Mononuclear cell (primary cell): ENCODE measurements at regions not wholly inside any gene's neighbourhood (a gene's known extent, or its start where the extent isn't known, plus 50 kb on each side); places are given as distances from the start of the nearest gene placed in this dataset.

Source experiments
- H3K27me3 ChIP-seq: 2 replicates; pipeline ENCODE4 v1.6.0; 2011; ENCODE audit warnings: low read length, control low read depth; ENCODE audit not compliant: insufficient read depth
- H3K4me1 ChIP-seq: 2 replicates; pipeline ENCODE4 v1.5.1; 2011; ENCODE audit warnings: mild to moderate bottlenecking, low read length, control low read depth; ENCODE audit not compliant: insufficient read depth
- H3K4me3 ChIP-seq: 2 replicates; pipeline ENCODE4 v1.5.1; 2011; ENCODE audit warnings: mild to moderate bottlenecking, low read length, moderate library complexity
- H3K9me3 ChIP-seq: 2 replicates; pipeline ENCODE4 v1.5.1; 2011; ENCODE audit warnings: low read depth, mild to moderate bottlenecking, control low read depth, low read length

DNA sequence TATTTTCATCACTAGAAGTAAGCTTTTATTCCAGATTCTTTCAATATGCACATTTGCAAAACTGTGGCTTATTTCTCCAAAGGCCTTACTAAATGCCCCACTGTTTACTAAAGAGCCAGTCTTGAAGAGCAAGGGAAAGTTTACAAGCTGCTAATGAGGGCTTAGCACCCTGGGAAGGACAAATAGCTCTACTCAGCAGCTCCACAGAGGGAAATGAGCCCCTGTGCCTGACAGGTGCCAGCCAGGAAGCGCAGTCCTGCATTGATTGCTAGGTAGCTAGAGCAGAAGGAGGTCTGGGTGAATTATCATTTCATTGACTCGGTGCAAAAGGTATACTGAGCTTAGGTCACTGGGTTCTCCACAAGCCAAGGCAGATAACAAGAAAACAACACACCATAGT is 307.0 kb downstream of the SETD4 start:
- Histone ChIP-seq H3K4me1 (no peaks in the 10 kb centered on the region), H3K4me3 (no peak overlapping the region), H3K27me3 (peaks cover 5% of the 10 kb centered on the region), H3K9me3 (no peaks in the 10 kb centered on the region)

DNA sequence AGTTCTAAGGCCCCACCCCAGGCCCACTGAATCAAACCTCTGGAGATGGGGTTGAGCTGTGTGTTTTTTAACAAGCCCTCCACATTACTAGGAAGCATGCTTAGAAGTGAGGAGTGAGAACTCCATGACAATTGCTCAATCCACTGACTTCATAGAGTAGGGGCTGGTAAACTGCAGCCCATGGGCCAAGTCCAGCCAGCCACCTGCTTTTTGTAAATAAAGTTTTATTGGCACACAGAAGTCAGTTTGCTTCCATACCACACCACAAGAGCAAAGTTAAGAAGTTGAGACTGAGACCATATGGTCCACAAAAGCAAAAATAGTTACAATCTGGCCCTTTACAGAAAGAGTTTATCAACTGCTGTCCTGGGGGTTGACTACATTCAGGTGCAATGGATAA is 309.2 kb downstream of the SETD4 start:
- H3K4me3 ChIP-seq = no peak overlapping the region
- no peaks in the 10 kb centered on the region for H3K9me3 ChIP-seq
- peaks cover 10% of the 10 kb centered on the region for H3K27me3 ChIP-seq

DNA sequence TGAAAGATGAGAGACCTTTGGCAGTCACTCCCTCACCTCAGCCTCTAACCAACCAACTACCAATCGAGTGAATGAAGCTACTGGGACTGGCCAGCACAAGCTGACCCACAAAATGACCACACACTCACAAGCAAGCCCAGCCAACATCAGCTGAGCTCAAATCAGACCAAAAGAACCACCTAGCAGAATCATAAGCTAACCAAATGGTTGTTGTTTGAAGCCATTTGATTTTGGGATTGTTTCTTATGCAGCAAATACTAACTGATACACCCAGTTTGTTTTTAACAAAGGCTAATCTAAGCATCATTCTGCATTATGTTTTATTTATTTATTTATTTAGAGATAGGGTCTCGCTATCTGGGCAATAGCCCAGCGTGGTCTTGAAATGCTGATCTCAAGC is 310.4 kb downstream of the SETD4 start:
- Histone ChIP-seq H3K9me3 (no peaks in the 10 kb centered on the region), H3K27me3 (peaks cover 11% of the 10 kb centered on the region), H3K4me3 (no peak overlapping the region), H3K4me1 (no peaks in the 10 kb centered on the region)

More for the DNA sequence above, 309.2 kb downstream of the SETD4 start:
- H3K4me1 ChIP-seq = no peaks in the 10 kb centered on the region

DNA sequence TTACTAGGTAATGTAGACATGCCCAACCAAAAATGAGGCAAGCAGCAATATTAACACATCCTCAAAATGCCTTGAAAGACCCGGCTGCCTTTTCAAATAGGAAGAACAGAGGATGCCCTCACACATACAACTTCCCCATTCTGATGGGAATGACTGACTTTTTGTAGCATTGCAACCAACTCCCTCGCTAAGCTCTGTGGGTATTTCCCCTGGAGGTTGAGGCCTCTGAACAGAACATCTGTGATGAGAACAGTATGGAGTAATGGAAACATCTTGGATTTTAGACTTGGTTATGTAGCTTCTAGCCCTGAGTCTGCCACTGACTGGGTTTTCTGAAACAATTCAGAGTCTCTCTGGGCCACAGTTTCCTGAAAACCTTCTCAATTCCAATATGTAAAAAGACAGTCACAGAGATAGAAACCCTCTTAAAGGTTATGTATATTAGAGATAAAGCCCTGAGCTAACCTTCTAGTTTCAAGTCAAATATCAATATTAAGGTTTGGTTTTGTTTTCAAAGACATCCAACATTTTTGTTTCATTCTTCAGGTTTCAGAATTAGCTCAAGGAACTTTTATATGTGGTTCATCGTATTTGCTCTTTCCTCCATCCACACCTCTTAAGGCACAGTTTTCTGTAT is 311.5 kb downstream of the SETD4 start:
- H3K9me3 ChIP-seq = no peaks in the 10 kb centered on the region
- no peaks in the 10 kb centered on the region for H3K4me1 ChIP-seq
- H3K4me3 ChIP-seq = no peak overlapping the region
- H3K27me3 ChIP-seq = peaks cover 13% of the 10 kb centered on the region

DNA sequence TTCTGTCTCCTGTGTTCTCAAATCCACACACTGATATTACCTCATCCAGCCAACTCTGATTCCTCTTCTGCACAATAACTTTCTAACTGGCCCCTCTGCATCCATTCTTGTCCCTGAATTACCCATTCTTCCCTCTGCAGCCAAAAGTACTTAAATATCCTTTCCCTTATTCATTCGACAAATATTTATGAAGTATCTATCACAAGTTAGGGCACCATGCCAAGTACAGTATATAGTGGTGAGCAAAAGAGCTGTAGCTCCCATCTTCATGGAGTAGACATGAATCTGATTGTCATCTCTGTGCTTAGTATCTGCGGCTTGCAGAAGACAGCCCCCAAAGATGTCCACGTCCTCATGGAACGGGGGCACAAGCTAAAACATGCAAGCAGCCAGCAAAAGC is 316.8 kb downstream of the SETD4 start:
- H3K9me3 ChIP-seq = no peaks in the 10 kb centered on the region
- H3K4me1 ChIP-seq = no peaks in the 10 kb centered on the region
- peaks cover 16% of the 10 kb centered on the region for H3K27me3 ChIP-seq
- no peak overlapping the region for H3K4me3 ChIP-seq

DNA sequence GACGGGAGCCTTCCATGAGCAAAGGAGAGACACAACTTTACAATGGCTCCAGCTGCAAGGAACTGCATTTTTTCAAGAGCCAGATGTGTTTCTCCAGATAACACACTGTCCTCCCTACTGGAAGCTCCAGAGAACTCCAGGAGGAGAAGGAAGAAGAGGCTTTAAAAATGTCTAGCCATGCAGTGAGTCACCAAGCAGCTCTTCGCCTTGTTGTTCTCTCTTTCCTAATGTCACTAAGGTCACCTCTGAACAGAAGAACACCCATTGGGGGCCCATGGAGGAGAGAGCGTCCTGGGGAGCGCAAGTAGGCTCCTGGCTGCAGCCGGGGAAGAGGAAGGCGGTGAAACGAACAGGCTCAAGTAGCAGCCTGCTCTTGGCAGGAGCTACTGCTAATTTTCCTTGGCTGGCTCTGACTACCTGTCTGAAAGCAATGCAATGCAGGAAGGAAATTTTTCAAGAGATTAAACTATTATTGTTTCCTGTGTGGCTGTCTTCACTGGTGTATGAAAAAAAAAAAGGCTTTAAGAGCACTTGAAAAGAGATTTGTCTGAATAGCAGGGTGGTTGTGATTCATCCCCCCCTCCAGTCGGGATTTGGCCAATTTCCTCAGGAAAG is 321.9 kb downstream of the SETD4 start:
- H3K4me3 ChIP-seq = no peak overlapping the region
- peaks cover 8% of the 10 kb centered on the region for H3K27me3 ChIP-seq
- no peaks in the 10 kb centered on the region for H3K9me3 ChIP-seq
- H3K4me1 ChIP-seq = no peaks in the 10 kb centered on the region

DNA sequence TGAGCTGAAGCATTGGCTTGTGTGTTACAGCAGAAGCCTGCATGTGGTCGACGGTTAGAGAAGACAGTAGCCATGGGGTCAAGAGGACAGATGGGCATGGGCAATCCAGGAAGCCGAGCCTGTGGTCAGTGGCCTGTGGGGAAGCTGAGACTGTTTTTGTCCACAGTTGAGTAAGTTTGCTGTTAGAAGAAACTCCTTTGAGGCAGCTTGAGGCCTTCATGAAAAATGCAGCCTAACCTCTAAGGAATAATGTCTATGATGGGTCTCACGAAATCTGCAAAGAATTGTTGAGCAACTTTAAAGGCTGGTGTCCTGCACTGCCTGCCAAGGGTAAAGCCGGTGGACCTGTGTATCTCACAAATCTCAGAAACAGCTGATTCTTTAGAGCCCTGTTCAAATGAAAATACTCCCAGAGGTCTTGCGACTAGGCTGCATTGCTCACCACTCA is 322.4 kb downstream of the SETD4 start:
- H3K4me3 ChIP-seq = no peak overlapping the region
- peaks cover 8% of the 10 kb centered on the region for H3K27me3 ChIP-seq
- no peaks in the 10 kb centered on the region for H3K9me3 ChIP-seq
- H3K4me1 ChIP-seq = no peaks in the 10 kb centered on the region

DNA sequence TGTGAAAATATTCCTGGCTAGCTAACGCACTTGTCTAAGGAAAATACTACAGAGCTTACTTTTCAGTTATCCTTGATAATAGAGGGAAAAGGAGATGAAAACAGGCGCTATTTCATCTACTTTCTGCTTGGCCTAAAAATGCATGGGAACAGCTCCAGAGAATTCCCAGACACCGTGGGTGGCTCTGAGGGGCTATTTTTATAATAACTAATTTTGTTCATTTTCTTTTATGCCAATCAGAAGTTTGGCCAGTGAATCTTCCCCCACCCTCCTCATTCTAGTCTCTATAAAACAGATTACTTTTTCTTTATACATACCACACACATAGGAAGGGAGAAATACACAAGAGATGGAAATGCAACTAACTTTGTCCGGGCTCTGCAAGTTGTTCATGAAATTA is 322.9 kb downstream of the SETD4 start:
- H3K4me3 ChIP-seq = no peak overlapping the region
- no peaks in the 10 kb centered on the region for H3K4me1 ChIP-seq
- H3K9me3 ChIP-seq = no peaks in the 10 kb centered on the region
- H3K27me3 ChIP-seq = peaks cover 8% of the 10 kb centered on the region

DNA sequence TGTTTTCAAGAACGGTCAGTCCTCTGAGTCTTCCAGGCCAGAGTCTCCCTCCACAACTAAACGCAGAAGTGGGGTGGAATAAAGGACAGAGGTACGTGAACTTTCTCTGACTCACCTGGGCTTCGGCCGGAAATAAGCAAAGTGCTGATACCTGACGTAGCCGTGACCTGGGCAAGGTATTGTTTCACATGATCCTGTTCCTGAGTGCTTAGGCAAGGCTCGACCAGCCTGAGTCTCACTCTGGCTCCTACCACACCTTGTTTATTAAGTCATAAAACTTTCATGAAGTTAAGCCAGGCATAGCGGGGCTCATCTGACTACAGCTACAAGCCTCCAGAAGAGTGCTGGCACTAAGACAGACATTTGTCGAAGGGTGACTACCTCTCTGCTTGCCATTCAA is 327.5 kb downstream of the SETD4 start:
- Histone ChIP-seq H3K9me3 (no peaks in the 10 kb centered on the region), H3K4me1 (no peaks in the 10 kb centered on the region), H3K4me3 (no peak overlapping the region), H3K27me3 (no peaks in the 10 kb centered on the region)

DNA sequence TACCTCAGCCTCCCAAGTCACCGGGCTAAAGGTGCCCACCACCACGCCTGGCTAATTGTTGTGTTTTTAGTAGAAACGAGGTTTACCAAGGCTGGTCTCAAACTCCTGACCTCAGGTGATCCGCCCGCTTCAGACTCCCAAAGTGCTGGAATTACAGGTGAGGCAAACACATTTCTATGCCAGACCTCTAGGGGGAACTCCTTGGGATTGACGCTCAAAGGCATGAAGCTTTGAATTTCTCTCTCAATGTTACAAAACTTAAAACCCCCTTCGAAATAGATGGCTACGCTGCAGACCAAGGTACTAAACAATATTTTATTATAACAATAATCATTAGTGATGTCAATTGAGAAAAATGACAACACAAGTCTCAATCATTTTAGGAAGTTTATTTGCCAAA is 330.0 kb downstream of the SETD4 start:
- Histone ChIP-seq H3K4me1 (no peaks in the 10 kb centered on the region), H3K9me3 (no peaks in the 10 kb centered on the region), H3K27me3 (peaks cover 8% of the 10 kb centered on the region), H3K4me3 (no peak overlapping the region)

DNA sequence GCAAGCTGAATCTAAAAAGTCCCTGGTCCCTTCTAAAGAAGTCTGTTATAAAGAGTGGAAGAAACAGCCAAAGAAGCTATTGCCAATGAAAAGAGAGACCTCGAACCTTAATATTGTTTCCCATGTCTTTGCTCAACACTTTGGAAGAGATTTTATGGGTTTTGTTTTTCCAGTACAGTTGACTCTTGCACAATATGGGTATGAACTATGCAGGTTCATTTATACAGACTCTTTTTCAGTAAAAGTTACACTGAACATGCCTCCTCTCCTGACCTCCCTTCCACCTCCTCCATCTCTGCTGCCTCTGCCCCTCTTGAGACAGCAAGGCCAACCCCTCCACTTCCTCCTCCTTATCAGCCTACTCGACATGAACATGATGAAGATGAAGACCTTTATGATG is 332.5 kb downstream of the SETD4 start:
- no peaks in the 10 kb centered on the region for H3K4me1 ChIP-seq
- no peak overlapping the region for H3K4me3 ChIP-seq
- H3K9me3 ChIP-seq = no peaks in the 10 kb centered on the region
- H3K27me3 ChIP-seq = peaks cover 8% of the 10 kb centered on the region

DNA sequence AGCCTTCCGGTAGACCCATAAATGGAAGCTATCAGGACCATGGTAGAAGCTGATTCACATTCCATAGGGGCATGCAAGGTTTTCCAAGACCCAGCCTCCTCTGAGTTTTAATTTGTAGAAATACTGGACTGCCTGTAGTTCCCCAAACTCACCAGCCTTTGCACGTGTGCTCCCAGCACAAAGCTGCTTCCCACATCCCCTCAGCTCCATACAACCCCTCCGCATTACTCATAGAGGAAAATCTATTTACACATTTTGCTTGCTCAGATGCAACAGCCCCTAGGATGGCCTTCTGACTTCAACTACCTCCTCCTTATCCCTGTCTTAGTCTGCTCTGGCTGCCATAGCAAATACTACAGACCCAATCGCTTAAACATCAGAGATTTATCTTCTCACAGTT is 336.2 kb downstream of the SETD4 start:
- Histone ChIP-seq H3K4me3 (no peak overlapping the region), H3K4me1 (no peaks in the 10 kb centered on the region), H3K27me3 (peaks cover 8% of the 10 kb centered on the region), H3K9me3 (no peaks in the 10 kb centered on the region)

DNA sequence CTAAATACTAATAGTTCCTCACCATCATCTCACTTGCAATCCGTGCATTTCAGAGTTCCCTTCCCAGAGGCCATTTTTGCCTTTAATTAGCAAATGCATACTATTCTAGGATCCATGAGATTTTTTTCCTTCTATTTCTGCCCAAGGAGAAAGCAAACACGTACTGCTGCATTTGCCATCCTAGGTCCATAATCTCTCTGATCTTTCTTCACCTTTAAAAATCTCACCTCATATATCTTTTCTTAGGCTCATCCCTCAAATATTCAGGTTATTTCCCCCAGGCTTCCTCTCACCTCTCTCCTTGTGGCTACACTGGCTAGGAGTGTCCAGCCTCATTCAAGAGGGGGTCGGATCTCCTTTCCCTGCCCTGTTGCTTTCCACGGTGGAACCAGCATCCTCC is 338.6 kb downstream of the SETD4 start:
- Histone ChIP-seq H3K9me3 (no peaks in the 10 kb centered on the region), H3K27me3 (peaks cover 6% of the 10 kb centered on the region), H3K4me1 (no peaks in the 10 kb centered on the region), H3K4me3 (no peak overlapping the region)

DNA sequence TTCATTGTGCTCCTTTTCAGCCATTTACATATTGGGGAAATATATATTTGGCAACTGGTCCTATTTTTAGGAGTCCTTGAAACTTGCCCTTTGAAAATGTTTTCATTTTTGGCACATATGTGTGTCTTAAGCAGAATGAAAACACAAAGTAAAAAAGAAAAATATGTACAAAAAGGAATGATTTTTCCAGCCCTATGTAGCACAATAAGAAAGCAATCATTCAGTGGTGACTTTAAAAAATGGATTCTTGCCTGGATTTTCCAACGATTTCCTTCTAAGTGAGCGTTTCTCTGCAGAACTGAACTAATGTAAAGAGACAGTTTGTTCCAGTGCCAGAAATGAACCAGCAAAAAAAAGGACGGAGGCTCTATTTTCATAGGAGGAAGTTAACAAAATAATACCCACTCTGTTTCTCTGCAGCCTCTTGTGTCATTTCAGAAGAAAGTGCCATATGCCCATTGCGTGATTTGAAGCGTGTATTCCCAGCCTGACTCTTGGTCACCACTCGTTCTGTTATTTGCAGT is 340.1 kb downstream of the SETD4 start:
- no peaks in the 10 kb centered on the region for H3K4me1 ChIP-seq
- H3K4me3 ChIP-seq = no peak overlapping the region
- H3K27me3 ChIP-seq = no peaks in the 10 kb centered on the region
- no peaks in the 10 kb centered on the region for H3K9me3 ChIP-seq

DNA sequence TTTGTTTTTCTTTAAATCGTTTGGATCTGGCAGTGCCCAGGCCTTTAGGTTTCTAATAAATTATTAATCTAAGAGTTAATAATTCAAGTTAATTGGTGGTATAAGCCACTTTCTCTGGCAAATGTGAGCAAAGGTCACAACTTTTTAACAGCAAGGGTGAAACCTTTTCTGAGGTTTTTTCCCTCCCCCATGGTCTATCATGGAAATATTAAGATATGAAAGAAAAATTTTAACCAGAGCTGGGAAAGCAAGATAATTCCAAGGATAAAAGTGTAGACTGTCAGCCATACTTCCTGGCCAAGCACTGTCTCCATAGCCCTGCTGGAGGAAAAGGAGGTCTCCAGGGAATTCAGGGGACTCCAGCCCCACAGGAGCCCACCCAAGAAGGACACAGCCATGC is 341.2 kb downstream of the SETD4 start:
- Histone ChIP-seq H3K9me3 (no peaks in the 10 kb centered on the region), H3K4me3 (no peak overlapping the region), H3K4me1 (no peaks in the 10 kb centered on the region), H3K27me3 (no peaks in the 10 kb centered on the region)
